OCI-LY7 (cell line): ENCODE measurements at regions not wholly inside any gene's neighbourhood (a gene's known extent, or its start where the extent isn't known, plus 50 kb on each side); places are given as distances from the start of the nearest gene placed in this dataset.

Experiments
- BruUV-seq: library from RNA; stranded (reverse); fragments of 400-500 nt; replicated peaks from 2 replicates; lab custom pipeline; 2021; lab: Mats Ljungman, UMichigan
- CTCF ChIA-PET: fragments of 300-600 bp; sonication (Branson Sonifier 250); formaldehyde crosslinking; loops from one replicate; lab custom pipeline; 2022; ENCODE audit warnings: antibody characterized with exemption; ENCODE audit not compliant: unreplicated experiment; lab: Charles Lee
- POLR2A ChIA-PET: fragments of 300-600 bp; sonication (Branson Sonifier 250); formaldehyde crosslinking; loops from one replicate; lab custom pipeline; 2022; ENCODE audit warnings: antibody characterized with exemption; lab: Charles Lee
- DNase-seq: peaks from one replicate; pipeline ENCODE4 v3.0.0-alpha.2; 2015; ENCODE audit warnings: low spot score
- H2AFZ ChIP-seq: fragments of 200-600 bp; sonication (generic), shearing (Covaris generic); 2 replicates; pipeline ENCODE4 v1.6.1; 2014; ENCODE audit warnings: mild to moderate bottlenecking, antibody characterized with exemption, low read length, moderate library complexity
- H3K27ac ChIP-seq: fragments of 200-600 bp; sonication (generic); 2 replicates; pipeline ENCODE4 v1.5.1; 2014; ENCODE audit warnings: mixed run types, low read depth, mild to moderate bottlenecking, moderate library complexity, low read length, inconsistent platforms; ENCODE audit not compliant: poor library complexity, severe bottlenecking
- H3K36me3 ChIP-seq: fragments of 200-600 bp; sonication (generic); 2 replicates; pipeline ENCODE4 v1.6.1; 2014; ENCODE audit warnings: mild to moderate bottlenecking, antibody characterized with exemption, low read length, moderate library complexity, mixed read lengths; ENCODE audit not compliant: insufficient read depth
- H3K4me1 ChIP-seq: fragments of 200-600 bp; sonication (generic); 2 replicates; pipeline ENCODE4 v1.5.1; 2014; ENCODE audit warnings: mild to moderate bottlenecking, low read length; ENCODE audit not compliant: insufficient read depth, poor library complexity, severe bottlenecking
- H3K4me2 ChIP-seq: fragments of 200-600 bp; sonication (generic); 2 replicates; pipeline ENCODE4 v1.6.1; 2014; ENCODE audit warnings: mild to moderate bottlenecking, low read length
- H3K4me3 ChIP-seq: fragments of 200-600 bp; sonication (generic); 2 replicates; pipeline ENCODE4 v1.5.1; 2014; ENCODE audit warnings: mild to moderate bottlenecking, low read depth, low read length; ENCODE audit not compliant: poor library complexity, severe bottlenecking
- H3K79me2 ChIP-seq: fragments of 200-600 bp; sonication (generic); 2 replicates; pipeline ENCODE4 v1.6.1; 2016; ENCODE audit warnings: low read depth, mild to moderate bottlenecking, low read length, moderate library complexity, mixed read lengths; ENCODE audit not compliant: insufficient read depth
- H3K9me2 ChIP-seq: fragments of 200-600 bp; sonication (generic); 2 replicates; pipeline ENCODE4 v1.6.1; 2016; ENCODE audit warnings: mild to moderate bottlenecking, low read length, mixed read lengths; ENCODE audit not compliant: insufficient read depth
- H3K9me3 ChIP-seq: fragments of 200-600 bp; sonication (generic); 2 replicates; pipeline ENCODE4 v1.6.1; 2014; ENCODE audit warnings: mild to moderate bottlenecking, mixed run types, low read length, mixed read lengths
- H4K20me1 ChIP-seq: fragments of 200-600 bp; sonication (generic); 2 replicates; pipeline ENCODE4 v1.6.1; 2014; ENCODE audit warnings: mild to moderate bottlenecking, antibody characterized with exemption, low read length, moderate library complexity, mixed read lengths; ENCODE audit not compliant: insufficient read depth
- CTCF ChIP-seq: fragments of 200-600 bp; sonication (generic); conservative IDR thresholded peaks from 2 replicates; pipeline ENCODE4 v1.5.1; 2014; ENCODE audit warnings: mild to moderate bottlenecking, antibody characterized with exemption, low read length, moderate library complexity, mixed read lengths
- EZH2phosphoT487 ChIP-seq: fragments of 200-600 bp; sonication (generic); IDR thresholded peaks from 2 replicates; pipeline ENCODE4 v1.6.1; 2018; ENCODE audit warnings: low read depth, borderline replicate concordance, mild to moderate bottlenecking, mixed run types, antibody characterized with exemption, low read length, moderate library complexity, mixed read lengths
- intact Hi-C: fragments of 100-400 bp; cut with micrococcal nuclease; formaldehyde crosslinking; loops from one replicate; pipeline ENCODE4 v1.10.0; 2022; ENCODE audit not compliant: unreplicated experiment

DNA sequence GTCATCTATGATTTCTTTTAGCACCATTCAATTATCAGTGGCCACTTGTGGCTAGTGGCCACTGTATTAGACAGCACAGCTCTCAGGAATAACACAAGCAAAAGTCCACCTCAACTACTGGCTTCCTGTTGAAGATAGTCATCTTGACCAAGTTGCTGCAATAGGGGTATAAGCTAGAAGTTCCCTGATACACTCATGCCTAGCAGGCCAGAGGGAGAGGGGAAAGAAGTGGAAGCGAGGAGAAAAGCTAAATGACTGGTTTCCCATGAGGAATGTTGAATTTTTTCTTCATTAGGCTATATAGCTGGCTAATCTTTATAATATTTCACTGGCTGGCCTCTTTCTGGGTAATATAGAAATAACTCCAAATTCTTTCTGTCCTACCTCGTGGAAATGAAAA is 327.5 kb upstream of the MEOX2 start:
- no peak for TF ChIP-seq CTCF
- Histone ChIP-seq H3K9me2 (no peaks in the 10 kb centered on the region), H3K4me3 (no peak overlapping the region), H3K4me2 (no peak overlapping the region), H3K27ac (no peak overlapping the region), H3K36me3 (no peaks in the 10 kb centered on the region), H4K20me1 (0 out of 2 replicates have a peak, but pooled peaks cover 3% of the 10 kb centered on the region), H2AFZ (no peak overlapping the region), H3K4me1 (no peaks in the 10 kb centered on the region), H3K79me2 (no peaks in the 10 kb centered on the region), H3K9me3 (no peaks in the 10 kb centered on the region)
- POLR2A ChIA-PET: interaction anchor here (1.1 kb wide), 1 partner anchor 66 kb away, joined by 4 read pairs; no protein-coding TSS in a partner anchor
- BruUV-seq: no TSS peak
- CTCF ChIA-PET: no interaction called here
- DNase-seq: no peak
- intact Hi-C loops: no loop called here

DNA sequence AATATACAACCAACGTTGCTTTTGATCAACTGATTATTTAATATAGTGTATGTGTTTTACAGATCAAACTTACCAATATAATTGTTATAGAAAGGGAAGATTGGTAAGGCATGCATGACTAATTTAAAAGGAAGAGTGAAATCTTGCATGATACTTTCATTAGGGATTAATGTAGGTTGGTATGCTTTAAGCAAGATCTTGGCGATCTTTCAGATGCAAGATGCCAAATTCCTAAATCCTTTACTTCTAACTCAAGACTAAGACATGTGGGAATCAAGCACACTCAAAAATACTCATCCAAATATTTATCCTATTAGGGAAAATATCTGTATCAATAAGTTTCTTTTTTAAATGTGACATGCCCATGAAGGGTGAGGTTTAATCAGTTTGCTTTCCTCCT is 321.4 kb upstream of the MEOX2 start:
- ChIA-PET POLR2A (no interaction called here), CTCF (no interaction called here)
- intact Hi-C loops: no loop called here
- Histone ChIP-seq H4K20me1 (no peaks in the 10 kb centered on the region), H3K79me2 (no peaks in the 10 kb centered on the region), H3K27ac (no peak overlapping the region), H2AFZ (no peak overlapping the region), H3K4me3 (no peak overlapping the region), H3K9me3 (no peaks in the 10 kb centered on the region), H3K36me3 (no peaks in the 10 kb centered on the region), H3K4me2 (no peak overlapping the region), H3K4me1 (no peaks in the 10 kb centered on the region), H3K9me2 (no peaks in the 10 kb centered on the region)
- no peak for TF ChIP-seq EZH2phosphoT487
- TF ChIP-seq CTCF: no peak
- BruUV-seq: no TSS peak
- no peak for DNase-seq

DNA sequence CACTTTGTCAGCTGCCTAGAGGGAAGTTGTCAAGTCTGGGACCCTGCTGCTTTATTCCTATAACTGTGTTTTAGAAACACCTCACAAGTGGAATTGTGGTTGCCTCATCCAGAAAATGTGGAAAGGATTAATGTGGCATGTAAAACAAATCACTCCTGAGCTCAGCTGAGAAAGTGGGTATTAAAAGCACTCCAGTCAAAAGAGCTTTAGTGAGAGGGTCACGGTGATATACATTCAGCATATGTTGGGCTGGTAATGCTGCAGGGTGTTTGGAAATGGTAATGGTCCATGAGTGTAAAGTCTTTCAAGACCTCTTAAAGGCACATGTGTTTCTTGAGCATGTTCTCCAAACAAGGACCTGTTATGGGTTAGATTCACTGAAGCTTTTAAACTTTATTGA is 318.2 kb upstream of the MEOX2 start:
- ChIA-PET CTCF (no interaction called here), POLR2A (interaction anchor here (0.6 to 1.3 kb wide), 2 partner anchors 13 to 21 kb away, joined by 3 read pairs; no protein-coding TSS in a partner anchor)
- Histone ChIP-seq H3K4me2 (no peak overlapping the region), H3K4me3 (no peak overlapping the region), H3K9me2 (no peaks in the 10 kb centered on the region), H4K20me1 (no peaks in the 10 kb centered on the region), H3K9me3 (no peaks in the 10 kb centered on the region), H3K4me1 (no peaks in the 10 kb centered on the region), H3K79me2 (no peaks in the 10 kb centered on the region), H2AFZ (no peak overlapping the region), H3K36me3 (no peaks in the 10 kb centered on the region), H3K27ac (no peak overlapping the region)
- TF ChIP-seq CTCF (no peak), EZH2phosphoT487 (no peak)
- DNase-seq: no peak
- BruUV-seq: no TSS peak
- intact Hi-C loops: no loop called here
